ENCODE measurements at regions not wholly inside any gene's neighbourhood (a gene's known extent, or its start where the extent isn't known, plus 50 kb on each side); places are given as distances from the start of the nearest gene placed in this dataset.
"Not testable (repeated sequence)": the region's sequence is repeated elsewhere in the genome, so short reads cannot be mapped to it uniquely, and the experiment has no call there.

DNA sequence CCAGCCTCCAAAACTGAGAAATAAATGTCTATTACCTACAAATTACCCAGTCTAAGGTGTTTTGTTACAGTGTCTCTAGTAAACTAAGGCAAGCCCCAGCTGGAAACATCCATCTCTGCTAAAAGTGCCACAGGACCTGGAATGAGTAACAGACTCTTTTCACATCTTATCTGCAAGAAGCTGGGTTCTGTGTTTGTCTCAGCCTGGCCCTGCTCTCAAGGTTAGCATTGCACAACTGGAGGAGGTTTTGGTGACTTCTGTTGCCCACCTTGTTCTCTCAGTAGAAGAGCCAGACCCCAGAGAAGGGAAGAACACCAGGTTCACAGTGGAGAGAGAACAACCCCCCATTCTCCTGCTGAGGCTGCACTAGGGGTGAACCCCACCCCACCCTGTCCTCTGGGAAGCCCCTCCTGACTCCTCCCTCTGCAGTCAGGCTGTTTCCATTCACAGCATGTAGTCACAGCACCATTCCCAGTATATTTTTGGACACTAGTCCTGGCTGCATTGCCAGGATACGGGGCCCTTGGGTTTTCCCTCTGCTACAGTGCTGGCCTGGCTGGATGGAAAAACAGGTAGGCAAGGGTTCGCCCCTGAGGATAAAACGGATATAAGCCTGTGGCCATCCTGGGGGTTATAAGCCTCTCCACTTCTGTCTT is 280.0 kb downstream of the BCL2L11 start:
- peak overlapping the region in 1 of 2 donors; percentile 20 for H3K4me3 Mint-ChIP-seq
- H3K9me3 Mint-ChIP-seq; H3K27me3 Mint-ChIP-seq (ENCODE audit: low read depth); H3K4me1 Mint-ChIP-seq (ENCODE audit: low read depth); H3K27ac Mint-ChIP-seq; DNase-seq; H3K36me3 Mint-ChIP-seq (ENCODE audit: insufficient read depth in 2 of 2): not testable (repeated sequence)
- peak; percentile 15 to 30 for ATAC-seq (replicated peaks in 1 of 2)

DNA sequence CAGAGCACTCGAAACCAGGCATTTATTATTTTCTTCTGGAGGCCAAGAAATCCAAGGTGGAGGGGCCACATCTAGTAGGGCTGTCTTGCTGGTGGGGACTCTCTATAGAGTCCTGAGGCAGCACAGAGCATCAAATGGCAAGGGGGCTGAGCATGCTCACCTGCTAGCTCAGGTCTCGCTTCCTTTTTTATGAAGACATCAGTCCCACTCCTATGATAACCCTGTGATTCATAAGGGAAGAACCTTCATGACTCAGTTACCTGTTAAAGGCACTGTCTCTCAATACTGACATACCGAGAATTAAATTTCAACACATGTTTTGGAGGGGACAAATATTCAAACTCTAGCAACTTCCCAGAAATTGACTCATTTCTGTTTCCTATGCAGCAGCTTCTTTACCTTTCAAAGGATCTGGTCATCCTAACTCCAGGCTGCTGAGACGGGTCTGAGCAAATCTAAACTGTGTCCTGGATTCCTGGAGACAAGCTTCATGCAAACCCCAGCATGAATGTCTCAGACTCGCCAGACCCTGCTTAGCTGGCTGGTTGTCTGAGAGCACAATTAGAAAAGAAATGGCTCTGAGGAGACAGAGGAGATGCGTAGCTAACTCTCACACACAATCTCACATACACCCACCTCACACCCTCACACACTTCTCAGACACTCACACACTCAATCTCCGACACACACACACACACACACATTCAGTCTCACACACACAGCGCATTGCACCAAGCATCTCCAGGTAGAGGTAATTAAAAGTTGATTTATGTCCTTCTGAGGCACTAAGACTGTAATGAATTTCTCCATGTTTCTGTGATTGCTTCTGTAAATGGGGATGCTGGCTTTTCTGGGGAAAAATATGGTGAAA is 280.8 kb downstream of the BCL2L11 start:
- not testable (repeated sequence) for H3K4me1 Mint-ChIP-seq (ENCODE audit: low read depth); H3K27me3 Mint-ChIP-seq (ENCODE audit: low read depth); H3K9me3 Mint-ChIP-seq; DNase-seq; H3K36me3 Mint-ChIP-seq (ENCODE audit: insufficient read depth in 2 of 2)
- Mint-ChIP-seq H3K27ac (peak overlapping the region; percentile 53), H3K4me3 (peak overlapping the region; percentile 47 to 62)
- peak; percentile 83 to 85 for ATAC-seq (replicated peaks in 1 of 2)

DNA sequence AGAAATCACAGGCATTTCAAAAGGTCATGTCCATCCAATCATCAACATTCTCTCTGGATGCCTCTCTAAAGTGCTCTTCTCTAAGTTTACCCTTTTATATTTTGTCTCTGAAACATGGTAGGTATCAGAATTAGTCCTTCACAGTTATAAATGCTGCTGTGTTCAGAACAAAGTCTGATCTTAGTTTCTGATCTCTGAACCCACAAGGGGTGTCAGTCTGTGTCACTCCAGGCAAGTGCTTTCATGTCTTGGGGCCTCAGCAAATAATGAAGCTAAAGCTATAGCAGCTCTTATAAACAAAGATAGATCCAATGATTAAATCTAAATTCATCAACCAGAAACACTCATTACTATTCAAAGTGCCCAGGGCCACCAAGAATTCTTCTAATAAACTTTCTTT is 281.7 kb downstream of the BCL2L11 start:
- not testable (repeated sequence) for H3K27me3 Mint-ChIP-seq (ENCODE audit: low read depth); H3K4me1 Mint-ChIP-seq (ENCODE audit: low read depth); H3K36me3 Mint-ChIP-seq (ENCODE audit: insufficient read depth in 2 of 2); H3K4me3 Mint-ChIP-seq; H3K27ac Mint-ChIP-seq; H3K9me3 Mint-ChIP-seq; DNase-seq
- ATAC-seq (replicated peaks in 1 of 2), result peak; percentile 72 to 76

DNA sequence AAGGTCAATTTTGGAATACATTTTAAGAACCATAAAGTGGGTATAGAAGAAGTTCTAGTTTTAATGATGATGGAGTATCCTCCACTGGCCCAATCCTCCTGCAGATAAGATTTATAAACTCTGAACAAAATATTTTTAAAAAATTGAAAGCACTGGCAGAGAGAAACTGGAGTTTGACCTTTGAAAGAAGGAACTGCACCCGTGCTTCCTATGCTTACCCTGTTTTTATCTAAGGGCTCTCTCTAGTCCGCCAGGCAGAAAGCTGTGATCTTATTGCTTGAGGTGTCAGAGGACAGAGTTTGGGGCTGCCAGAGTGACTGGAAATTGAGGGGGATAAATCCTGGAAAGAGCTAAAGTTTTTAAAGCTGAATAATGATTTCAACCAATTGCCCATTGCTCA is 282.6 kb downstream of the BCL2L11 start:
- H3K36me3 Mint-ChIP-seq (ENCODE audit: insufficient read depth in 2 of 2); ATAC-seq (replicated peaks in 1 of 2); H3K4me3 Mint-ChIP-seq; DNase-seq; H3K27me3 Mint-ChIP-seq (ENCODE audit: low read depth); H3K9me3 Mint-ChIP-seq; H3K27ac Mint-ChIP-seq; H3K4me1 Mint-ChIP-seq (ENCODE audit: low read depth): not testable (repeated sequence)

DNA sequence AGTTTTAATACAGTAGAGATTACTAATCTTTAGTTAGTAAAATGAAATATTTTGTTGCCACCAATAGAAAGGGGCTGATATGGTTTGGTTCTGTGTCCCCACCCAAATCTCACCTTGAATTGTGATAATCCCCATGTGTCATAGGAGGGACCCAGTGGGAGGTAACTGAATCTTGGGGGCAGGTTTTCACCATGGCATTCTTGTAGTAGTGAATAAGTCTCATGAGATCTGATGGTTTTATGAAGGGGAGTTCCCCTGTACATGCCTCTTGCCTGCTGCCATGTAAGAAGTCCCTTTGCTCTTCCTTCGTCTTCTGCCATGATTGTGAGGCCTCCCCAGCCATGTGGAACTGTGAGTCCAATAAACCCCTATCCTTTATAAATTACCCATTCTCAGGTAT is 285.9 kb downstream of the BCL2L11 start:
- H3K27ac Mint-ChIP-seq; H3K4me1 Mint-ChIP-seq (ENCODE audit: low read depth); H3K36me3 Mint-ChIP-seq (ENCODE audit: insufficient read depth in 2 of 2); H3K9me3 Mint-ChIP-seq; H3K4me3 Mint-ChIP-seq; H3K27me3 Mint-ChIP-seq (ENCODE audit: low read depth); DNase-seq: not testable (repeated sequence)
- ATAC-seq (replicated peaks in 1 of 2), result peak; percentile 21 to 33

DNA sequence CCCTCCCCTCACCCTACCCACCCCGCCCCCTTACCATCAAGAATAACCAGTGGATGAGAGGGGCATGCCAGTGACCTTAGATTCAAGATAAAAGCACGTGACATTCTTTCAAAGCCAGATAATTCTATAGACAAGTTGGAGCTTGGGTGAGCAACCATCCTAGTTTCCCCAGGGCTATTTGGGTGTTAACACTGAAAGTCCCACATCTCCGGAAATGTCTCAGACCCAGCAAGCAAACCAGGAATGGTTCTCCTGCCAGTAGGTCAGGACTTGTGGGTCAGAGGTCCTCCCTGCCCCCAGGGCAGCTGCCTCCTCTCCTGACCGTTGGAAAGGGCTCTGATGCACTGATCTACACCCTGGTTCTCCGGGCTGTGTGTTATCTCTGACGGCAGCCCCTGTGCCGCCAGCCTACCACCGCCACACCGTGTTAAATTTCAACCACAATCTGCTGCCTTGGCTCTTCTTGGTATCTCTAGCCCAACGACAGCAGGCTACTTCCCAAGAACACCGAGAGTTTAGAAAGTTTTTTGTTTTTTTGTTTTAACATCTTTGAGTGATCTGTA is 287.0 kb downstream of the BCL2L11 start:
- H3K4me3 Mint-ChIP-seq; H3K4me1 Mint-ChIP-seq (ENCODE audit: low read depth): not testable (repeated sequence)

DNA sequence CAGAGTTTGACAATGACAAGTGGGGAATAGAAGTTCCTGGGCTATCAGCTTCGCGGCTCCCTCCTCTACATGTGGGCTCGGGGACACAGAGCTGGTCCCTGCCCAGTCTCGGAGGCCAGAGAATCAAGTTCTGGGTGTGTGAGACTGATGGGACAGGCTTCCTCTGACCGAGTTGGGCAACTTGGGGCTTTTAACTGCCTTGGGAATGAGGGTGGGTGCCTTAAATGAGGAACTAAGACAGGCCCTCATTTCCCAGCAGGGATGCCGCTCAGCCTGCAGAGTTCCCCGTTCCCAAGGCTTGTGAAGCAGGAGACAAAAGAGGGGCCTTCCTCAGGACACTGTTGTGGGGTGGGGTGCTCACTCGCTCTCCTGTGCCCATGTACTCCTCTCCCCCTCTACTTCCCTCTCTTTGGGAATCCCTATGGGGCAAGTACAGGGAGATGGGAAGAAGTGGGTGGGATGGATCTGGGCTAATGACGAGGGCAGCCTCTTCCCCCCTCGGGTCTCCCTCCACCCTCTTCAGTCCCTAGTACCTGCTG is 290.2 kb downstream of the BCL2L11 start:
- H3K27me3 Mint-ChIP-seq (ENCODE audit: low read depth); ATAC-seq (replicated peaks in 1 of 2); H3K27ac Mint-ChIP-seq; H3K4me1 Mint-ChIP-seq (ENCODE audit: low read depth); H3K9me3 Mint-ChIP-seq; H3K36me3 Mint-ChIP-seq (ENCODE audit: insufficient read depth in 2 of 2); H3K4me3 Mint-ChIP-seq; DNase-seq: not testable (repeated sequence)

More for the DNA sequence above, 287.0 kb downstream of the BCL2L11 start:
- ATAC-seq (replicated peaks in 1 of 2); H3K27ac Mint-ChIP-seq; H3K36me3 Mint-ChIP-seq (ENCODE audit: insufficient read depth in 2 of 2); H3K27me3 Mint-ChIP-seq (ENCODE audit: low read depth); H3K9me3 Mint-ChIP-seq; DNase-seq: not testable (repeated sequence)

DNA sequence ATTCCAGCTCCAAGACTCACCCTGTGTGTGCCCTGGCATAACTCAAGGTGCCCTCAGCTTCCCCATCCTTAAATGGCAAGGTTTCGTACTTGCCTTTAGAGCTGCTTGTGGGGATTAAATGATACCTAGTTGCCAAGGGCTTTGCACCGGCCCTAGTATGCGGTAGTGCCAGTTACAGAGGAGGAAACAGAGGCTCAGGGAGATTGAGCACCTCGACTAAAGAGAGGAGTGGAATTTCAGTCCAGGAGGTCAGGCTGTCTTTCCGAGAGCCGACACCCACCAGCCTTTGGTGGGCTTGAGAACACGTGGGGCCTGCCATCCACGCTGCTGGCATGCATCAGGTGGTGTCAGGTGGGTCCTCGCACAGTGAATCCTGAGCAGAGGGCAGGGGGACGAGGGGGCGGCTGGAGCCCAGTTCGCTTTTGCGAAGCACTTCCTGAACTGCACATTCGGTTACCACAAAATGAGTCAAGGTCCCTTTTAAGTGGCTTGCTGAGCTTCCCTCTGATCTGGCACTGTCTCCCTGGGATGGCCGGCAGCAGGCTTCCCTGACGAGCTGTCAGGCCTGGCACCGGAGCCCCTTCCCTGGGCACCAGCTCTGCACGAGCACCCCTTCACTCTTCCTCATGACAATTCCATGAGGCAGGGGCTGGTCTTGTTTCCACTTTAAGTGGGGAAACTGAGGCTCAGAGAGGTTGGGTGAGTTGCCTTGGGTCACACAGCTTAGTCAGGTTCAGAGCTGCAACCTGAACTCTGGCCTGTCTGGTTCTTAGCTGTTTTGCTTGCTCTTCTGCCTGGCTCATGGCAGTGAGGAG is 291.4 kb downstream of the BCL2L11 start:
- H3K27me3 Mint-ChIP-seq (ENCODE audit: low read depth); H3K9me3 Mint-ChIP-seq; H3K27ac Mint-ChIP-seq; H3K36me3 Mint-ChIP-seq (ENCODE audit: insufficient read depth in 2 of 2); H3K4me1 Mint-ChIP-seq (ENCODE audit: low read depth); H3K4me3 Mint-ChIP-seq: not testable (repeated sequence)
- DNase-seq (peak in 1 of 2 donors; percentile 26), ATAC-seq (replicated peaks in 1 of 2) (peak; percentile 84)

DNA sequence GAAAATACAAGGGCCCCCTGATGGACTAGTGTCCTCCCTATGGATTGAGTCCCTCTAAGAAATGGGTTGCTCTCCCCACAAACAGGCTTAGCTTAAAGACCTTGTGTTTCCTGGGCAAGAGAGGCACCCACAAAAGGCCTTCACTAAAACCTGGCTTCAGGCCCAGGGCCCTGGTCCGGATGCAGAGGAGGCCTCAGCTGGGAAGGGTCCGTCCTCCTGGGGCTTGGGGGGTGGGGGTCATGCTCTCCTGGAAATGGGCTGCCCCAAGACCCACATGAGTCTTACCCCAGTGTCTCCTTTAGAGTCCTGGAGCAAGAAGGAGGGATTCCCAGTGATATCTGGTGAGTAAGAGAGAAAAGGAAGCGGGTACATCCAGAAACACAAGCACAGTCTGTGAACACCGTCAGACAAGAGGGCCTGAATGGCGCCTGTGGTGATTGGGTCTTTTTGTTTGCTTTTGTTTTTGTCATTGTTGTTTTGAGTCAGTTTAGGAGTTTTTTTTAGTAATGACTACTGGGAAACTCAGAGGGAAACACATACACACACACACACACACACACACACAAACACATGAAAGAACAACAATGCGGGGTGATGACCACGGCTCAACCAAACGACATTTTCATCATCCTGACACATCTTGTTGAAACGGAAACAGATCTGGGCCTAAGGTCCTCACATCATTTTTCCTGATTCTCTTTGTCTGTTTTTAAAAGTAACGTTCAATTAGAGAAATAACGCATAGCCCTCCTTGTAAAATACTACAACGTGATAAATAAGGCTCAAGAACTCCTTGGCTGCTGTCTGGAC is 292.3 kb downstream of the BCL2L11 start:
- H3K4me1 Mint-ChIP-seq (ENCODE audit: low read depth); H3K27me3 Mint-ChIP-seq (ENCODE audit: low read depth); H3K36me3 Mint-ChIP-seq (ENCODE audit: insufficient read depth in 2 of 2); H3K27ac Mint-ChIP-seq; H3K9me3 Mint-ChIP-seq: not testable (repeated sequence)
- peak; percentile 41 to 49 for ATAC-seq (replicated peaks in 1 of 2)
- DNase-seq, result peak in 1 of 2 donors; percentile 16
- H3K4me3 Mint-ChIP-seq, result peak overlapping the region; percentile 10 to 17

DNA sequence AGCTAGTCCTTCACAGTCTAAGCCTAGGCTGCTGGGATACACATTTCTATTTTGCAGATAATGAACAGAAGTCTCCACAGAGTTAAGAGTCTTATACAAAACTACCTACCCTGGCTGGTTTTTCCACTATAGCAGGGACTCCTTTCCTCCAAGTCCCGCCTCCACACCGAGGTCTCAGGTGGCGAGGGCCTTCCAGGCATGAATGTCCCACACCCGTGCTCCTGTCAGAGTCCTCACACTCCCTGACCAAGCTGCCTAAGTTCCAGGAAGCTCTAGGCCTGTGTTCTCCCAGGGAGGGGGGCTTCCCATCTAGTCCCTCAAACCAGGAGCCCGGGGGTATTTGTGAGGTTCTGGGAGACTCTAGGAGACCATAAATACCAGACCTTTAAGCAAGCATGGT is 293.2 kb downstream of the BCL2L11 start:
- not testable (repeated sequence) for DNase-seq; H3K27ac Mint-ChIP-seq; H3K4me3 Mint-ChIP-seq; H3K4me1 Mint-ChIP-seq (ENCODE audit: low read depth); ATAC-seq (replicated peaks in 1 of 2); H3K9me3 Mint-ChIP-seq; H3K36me3 Mint-ChIP-seq (ENCODE audit: insufficient read depth in 2 of 2); H3K27me3 Mint-ChIP-seq (ENCODE audit: low read depth)

DNA sequence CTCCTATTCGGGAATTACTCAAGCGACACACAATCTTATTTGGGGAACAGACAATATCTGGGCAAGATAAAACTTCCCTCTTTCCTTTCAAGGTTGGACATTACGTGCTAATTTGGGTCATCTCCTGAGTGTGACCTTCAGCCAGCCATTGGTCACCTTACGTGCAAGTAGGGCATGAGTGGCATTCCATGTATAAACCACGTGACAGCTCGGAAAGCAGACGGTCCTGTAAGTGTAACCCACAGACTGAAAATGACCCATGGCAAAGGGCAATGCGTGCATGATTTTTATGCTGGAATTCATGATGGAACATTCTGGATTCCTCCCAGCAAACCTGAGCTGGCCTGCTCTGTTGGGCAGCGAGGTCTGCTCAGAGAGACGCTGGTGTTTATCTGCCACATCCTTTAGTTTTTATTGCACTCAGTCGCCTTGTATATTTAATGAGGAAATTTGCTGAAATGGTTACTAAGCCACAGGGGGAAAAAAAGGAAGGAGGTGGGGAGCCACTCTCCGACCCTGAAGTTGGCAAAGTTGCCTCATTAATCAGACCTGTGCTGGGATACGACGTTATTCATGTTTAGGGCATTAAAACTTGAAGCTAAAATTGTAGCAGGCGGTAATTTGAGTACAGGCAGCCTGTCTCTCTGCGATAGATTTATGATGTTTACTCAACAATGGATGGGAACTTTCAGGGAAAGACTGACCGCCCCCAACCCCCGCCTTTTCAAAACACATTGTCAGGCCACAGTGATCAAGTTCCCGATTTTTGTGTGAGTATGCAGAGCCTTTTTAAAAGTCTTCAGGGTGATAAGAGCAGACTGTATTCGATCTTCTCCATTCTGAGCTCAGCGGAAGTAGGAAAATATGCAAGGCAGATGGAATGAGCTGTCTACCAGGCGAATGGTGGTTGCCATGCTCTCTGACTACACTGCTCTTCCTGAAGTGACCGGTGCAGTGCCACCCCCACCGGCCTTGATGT is 295.3 kb downstream of the BCL2L11 start:
- H3K4me1 Mint-ChIP-seq (ENCODE audit: low read depth), result peaks cover 15% of the 10 kb centered on the region
- H3K9me3 Mint-ChIP-seq; H3K27me3 Mint-ChIP-seq (ENCODE audit: low read depth); H3K4me3 Mint-ChIP-seq; DNase-seq; ATAC-seq (replicated peaks in 1 of 2); H3K36me3 Mint-ChIP-seq (ENCODE audit: insufficient read depth in 2 of 2); H3K27ac Mint-ChIP-seq: not testable (repeated sequence)

All from activated T-cell treated with anti-CD3 and anti-CD28 coated beads, Interleukin-2, amount 50 U/mL, for 72 hours (primary cell).